ENCODE measurements at regions not wholly inside any gene's neighbourhood (a gene's known extent, or its start where the extent isn't known, plus 50 kb on each side); places are given as distances from the start of the nearest gene placed in this dataset.
A peak's percentile ranks its signal among the peaks of the same experiment; 100 is the strongest.
"Not testable (repeated sequence)": the region's sequence is repeated elsewhere in the genome, so short reads cannot be mapped to it uniquely, and the experiment has no call there.

GRCh38 chr2:242041816-242042215 is 172.3 kb downstream of the RTP5 start:
- peaks cover 3% of the 10 kb centered on the region for H3K9me3 Mint-ChIP-seq
- peaks cover 3% of the 10 kb centered on the region for H3K36me3 Mint-ChIP-seq (ENCODE audit: low read depth)
- ChIA-PET CTCF (no interaction called here), POLR2A (no interaction called here)
- no peaks in the 10 kb centered on the region for H3K4me1 Mint-ChIP-seq
- H3K27me3 Mint-ChIP-seq: peaks cover 19% of the 10 kb centered on the region
- H3K4me3 Mint-ChIP-seq: no peak overlapping the region
- no peak for DNase-seq
- H3K27ac Mint-ChIP-seq: no peak overlapping the region

GRCh38 chr2:242043538-242044312 is 174.2 kb downstream of the RTP5 start:
- Mint-ChIP-seq H3K4me1 (no peaks in the 10 kb centered on the region), H3K36me3 (ENCODE audit: low read depth) (peaks cover 6% of the 10 kb centered on the region), H3K27ac (no peak overlapping the region), H3K9me3 (peaks cover 7% of the 10 kb centered on the region), H3K4me3 (no peak overlapping the region), H3K27me3 (peaks cover 9% of the 10 kb centered on the region)
- POLR2A ChIA-PET: no interaction called here
- no peak for DNase-seq
- CTCF ChIA-PET: no interaction called here

GRCh38 chr2:242044313-242044590 is 174.7 kb downstream of the RTP5 start:
- Mint-ChIP-seq H3K27me3 (peaks cover 13% of the 10 kb centered on the region), H3K4me3 (no peak overlapping the region), H3K4me1 (no peaks in the 10 kb centered on the region), H3K36me3 (ENCODE audit: low read depth) (peaks cover 6% of the 10 kb centered on the region), H3K9me3 (peaks cover 7% of the 10 kb centered on the region), H3K27ac (no peak overlapping the region)
- DNase-seq: no peak
- ChIA-PET CTCF (no interaction called here), POLR2A (no interaction called here)

- CTCF ChIA-PET: not testable (repeated sequence)
These were observed 176.1 kb downstream of the RTP5 start for GRCh38 chr2:242045596-242046144.

GRCh38 chr2:242046206-242046826 is 176.8 kb downstream of the RTP5 start:
- Mint-ChIP-seq H3K4me3 (no peak overlapping the region), H3K27me3 (peaks cover 18% of the 10 kb centered on the region), H3K9me3 (peaks cover 7% of the 10 kb centered on the region), H3K27ac (no peak overlapping the region), H3K4me1 (no peaks in the 10 kb centered on the region), H3K36me3 (ENCODE audit: low read depth) (peaks cover 6% of the 10 kb centered on the region)
- ChIA-PET CTCF (no interaction called here), POLR2A (no interaction called here)
- no peak for DNase-seq

More at GRCh38 chr2:242045596-242046144, 176.1 kb downstream of the RTP5 start:
- POLR2A ChIA-PET; H3K36me3 Mint-ChIP-seq (ENCODE audit: low read depth); H3K27ac Mint-ChIP-seq; H3K4me1 Mint-ChIP-seq; H3K9me3 Mint-ChIP-seq; DNase-seq; H3K4me3 Mint-ChIP-seq: not testable (repeated sequence)
- H3K27me3 Mint-ChIP-seq: peaks cover 17% of the 10 kb centered on the region

- H3K36me3 Mint-ChIP-seq (ENCODE audit: low read depth): peaks cover 6% of the 10 kb centered on the region
- no peak overlapping the region for H3K4me3 Mint-ChIP-seq
- peaks cover 27% of the 10 kb centered on the region for H3K27me3 Mint-ChIP-seq
- H3K27ac Mint-ChIP-seq: no peak overlapping the region
- ChIA-PET CTCF (no interaction called here), POLR2A (no interaction called here)
- H3K9me3 Mint-ChIP-seq: peaks cover 7% of the 10 kb centered on the region
- DNase-seq: no peak
- H3K4me1 Mint-ChIP-seq: no peaks in the 10 kb centered on the region
These were observed 178.4 kb downstream of the RTP5 start for GRCh38 chr2:242047963-242048362.

- Mint-ChIP-seq H3K36me3 (ENCODE audit: low read depth) (peaks cover 6% of the 10 kb centered on the region), H3K27me3 (peaks cover 30% of the 10 kb centered on the region), H3K4me3 (no peak overlapping the region), H3K9me3 (peaks cover 7% of the 10 kb centered on the region), H3K27ac (no peak overlapping the region), H3K4me1 (no peaks in the 10 kb centered on the region)
- CTCF ChIA-PET: no interaction called here
- POLR2A ChIA-PET: no interaction called here
- DNase-seq: no peak
These were observed 178.9 kb downstream of the RTP5 start for GRCh38 chr2:242048479-242048878.

GRCh38 chr2:242049492-242049891 is 180.0 kb downstream of the RTP5 start:
- H3K4me3 Mint-ChIP-seq; CTCF ChIA-PET; POLR2A ChIA-PET; DNase-seq; H3K27ac Mint-ChIP-seq; H3K4me1 Mint-ChIP-seq; H3K9me3 Mint-ChIP-seq; H3K36me3 Mint-ChIP-seq (ENCODE audit: low read depth): not testable (repeated sequence)
- H3K27me3 Mint-ChIP-seq: peaks cover 35% of the 10 kb centered on the region

GRCh38 chr2:242051463-242051862 is 181.9 kb downstream of the RTP5 start:
- ChIA-PET CTCF (no interaction called here), POLR2A (no interaction called here)
- H3K9me3 Mint-ChIP-seq: peaks cover 5% of the 10 kb centered on the region
- H3K4me1 Mint-ChIP-seq: no peaks in the 10 kb centered on the region
- no peak for DNase-seq
- H3K27ac Mint-ChIP-seq: no peak overlapping the region
- H3K4me3 Mint-ChIP-seq: no peak overlapping the region
- peaks cover 3% of the 10 kb centered on the region for H3K36me3 Mint-ChIP-seq (ENCODE audit: low read depth)
- H3K27me3 Mint-ChIP-seq: peaks cover 36% of the 10 kb centered on the region

- H3K27me3 Mint-ChIP-seq: peaks cover 41% of the 10 kb centered on the region
- DNase-seq: no peak
- H3K27ac Mint-ChIP-seq: no peak overlapping the region
- ChIA-PET POLR2A (no interaction called here), CTCF (no interaction called here)
- no peaks in the 10 kb centered on the region for H3K4me1 Mint-ChIP-seq
- peaks cover 3% of the 10 kb centered on the region for H3K36me3 Mint-ChIP-seq (ENCODE audit: low read depth)
- peaks cover 5% of the 10 kb centered on the region for H3K9me3 Mint-ChIP-seq
- no peak overlapping the region for H3K4me3 Mint-ChIP-seq
These were observed 182.9 kb downstream of the RTP5 start for GRCh38 chr2:242052421-242052820.

GRCh38 chr2:242053921-242054320 is 184.4 kb downstream of the RTP5 start:
- ChIA-PET POLR2A (no interaction called here), CTCF (no interaction called here)
- Mint-ChIP-seq H3K9me3 (no peaks in the 10 kb centered on the region), H3K36me3 (ENCODE audit: low read depth) (no peaks in the 10 kb centered on the region), H3K27me3 (peaks cover 35% of the 10 kb centered on the region), H3K4me1 (no peaks in the 10 kb centered on the region), H3K27ac (no peak overlapping the region), H3K4me3 (no peak overlapping the region)
- DNase-seq: no peak

- H3K36me3 Mint-ChIP-seq (ENCODE audit: low read depth): no peaks in the 10 kb centered on the region
- no peak overlapping the region for H3K27ac Mint-ChIP-seq
- ChIA-PET POLR2A (no interaction called here), CTCF (no interaction called here)
- H3K4me3 Mint-ChIP-seq: no peak overlapping the region
- H3K9me3 Mint-ChIP-seq: no peaks in the 10 kb centered on the region
- peak; percentile 11 for DNase-seq
- peaks cover 35% of the 10 kb centered on the region for H3K27me3 Mint-ChIP-seq
- H3K4me1 Mint-ChIP-seq: no peaks in the 10 kb centered on the region
These were observed 184.9 kb downstream of the RTP5 start for GRCh38 chr2:242054406-242054805.

GRCh38 chr2:242054881-242055801 is 185.6 kb downstream of the RTP5 start:
- CTCF ChIA-PET: no interaction called here
- POLR2A ChIA-PET: no interaction called here
- no peaks in the 10 kb centered on the region for H3K36me3 Mint-ChIP-seq (ENCODE audit: low read depth)
- H3K4me1 Mint-ChIP-seq: no peaks in the 10 kb centered on the region
- H3K4me3 Mint-ChIP-seq: no peak overlapping the region
- peaks cover 35% of the 10 kb centered on the region for H3K27me3 Mint-ChIP-seq
- H3K27ac Mint-ChIP-seq: no peak overlapping the region
- no peaks in the 10 kb centered on the region for H3K9me3 Mint-ChIP-seq
- DNase-seq: peak; percentile 10

Data from activated CD4-positive, alpha-beta memory T cell treated with anti-CD3 and anti-CD28 coated beads, Interleukin-2, amount 10 ng/mL, durations not matched to agents 7 days and 5 days (primary cell).